GM21737 (cell line): ENCODE measurements at regions not wholly inside any gene's neighbourhood (a gene's known extent, or its start where the extent isn't known, plus 50 kb on each side); places are given as distances from the start of the nearest gene placed in this dataset.

Experiments used
- ATAC-seq: cut with Tn5 transposase; IDR thresholded peaks from one replicate; pipeline ENCODE4 v1.9.1; 2021; ENCODE audit warnings: mild to moderate bottlenecking, moderate library complexity; ENCODE audit not compliant: unreplicated experiment

DNA sequence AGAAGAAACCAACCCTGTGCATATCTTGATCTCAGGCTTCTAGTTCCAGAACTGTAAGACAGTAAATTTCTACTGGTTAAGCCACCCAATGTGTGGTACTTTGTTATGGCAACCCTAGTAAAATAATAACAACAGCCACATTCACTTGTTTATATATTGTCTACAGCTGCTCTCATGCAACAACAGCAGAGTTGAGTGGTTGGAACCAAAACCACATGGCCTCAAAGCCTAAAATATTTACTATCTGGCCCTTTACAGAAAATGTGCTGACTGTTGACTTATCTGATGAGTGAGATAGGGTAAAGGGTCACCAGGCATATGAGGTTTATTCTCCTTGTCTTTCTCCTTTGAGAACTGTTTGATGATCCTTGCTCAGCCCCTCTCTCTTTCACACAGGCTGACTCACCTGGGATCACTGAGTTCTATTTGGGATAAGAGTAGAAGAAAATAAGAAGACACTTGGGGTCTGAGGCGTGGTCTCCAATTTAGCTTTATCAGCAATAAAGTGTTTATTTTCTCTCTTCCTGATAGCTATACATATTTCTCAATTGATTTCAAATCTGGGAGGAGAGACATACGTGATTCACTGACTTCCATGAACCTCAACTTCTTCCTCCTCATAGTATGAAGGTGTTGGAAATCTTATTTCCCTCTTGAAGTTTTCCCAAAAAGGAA is 227.5 kb upstream of the STARD13 start:
- ATAC-seq = no peak

DNA sequence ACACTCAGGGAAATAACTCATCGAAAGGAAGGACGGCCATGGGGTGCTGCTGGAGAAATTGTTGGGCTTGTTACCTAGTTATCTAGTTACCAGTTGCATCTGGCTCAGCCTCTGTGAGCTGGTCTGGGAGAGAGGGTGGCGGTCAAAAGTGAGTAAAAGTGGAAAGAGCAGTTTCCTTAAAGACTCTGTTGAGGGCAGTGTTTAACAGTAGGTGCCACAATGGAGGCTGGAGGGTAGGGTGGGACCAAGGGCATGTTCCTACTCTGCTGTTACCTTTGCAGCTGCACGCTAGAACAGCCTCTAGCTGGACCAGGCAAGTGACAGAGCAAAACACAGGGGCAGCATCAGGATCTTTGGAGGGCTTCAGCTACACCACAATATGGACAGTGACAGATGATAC is 228.8 kb upstream of the STARD13 start:
- no peak for ATAC-seq

DNA sequence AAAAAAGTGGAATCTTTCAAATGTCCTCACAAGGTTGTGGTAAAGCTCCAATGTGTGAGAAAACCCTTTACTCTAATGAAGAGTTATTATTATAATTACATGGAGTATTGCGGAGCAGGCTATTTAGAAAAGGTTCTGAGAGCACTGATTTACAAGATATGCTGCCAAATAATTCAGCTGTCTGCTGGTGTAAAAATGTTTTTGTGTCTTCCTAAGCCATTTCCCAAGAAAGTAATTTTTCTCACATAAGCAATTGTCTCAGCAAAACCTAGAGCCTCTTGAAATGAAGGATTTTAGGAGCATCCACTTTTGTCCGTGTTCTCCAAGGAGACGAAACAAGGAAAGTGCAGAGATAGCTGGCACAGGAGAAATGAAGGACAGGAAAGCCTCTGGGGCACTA is 229.6 kb upstream of the STARD13 start:
- ATAC-seq = no peak

DNA sequence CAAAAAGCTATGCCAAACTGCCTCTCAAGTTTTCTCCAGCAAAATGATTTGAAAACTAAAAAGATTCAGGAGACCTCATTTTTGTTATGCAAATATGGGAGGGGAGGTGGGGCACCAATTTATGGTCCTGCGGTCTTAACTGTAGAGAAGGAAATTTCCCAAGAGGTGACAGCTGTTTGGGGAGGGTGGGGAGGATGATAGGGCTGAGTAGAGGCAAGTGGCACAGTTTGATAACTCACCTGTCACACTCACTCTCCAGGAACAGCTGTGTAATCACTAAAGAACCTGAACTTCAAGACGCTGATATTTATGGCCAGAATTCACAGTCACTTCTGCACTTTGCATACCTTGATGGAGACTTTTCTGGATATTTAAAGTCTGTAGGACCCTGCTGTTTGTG is 232.9 kb upstream of the STARD13 start:
- ATAC-seq = no peak

DNA sequence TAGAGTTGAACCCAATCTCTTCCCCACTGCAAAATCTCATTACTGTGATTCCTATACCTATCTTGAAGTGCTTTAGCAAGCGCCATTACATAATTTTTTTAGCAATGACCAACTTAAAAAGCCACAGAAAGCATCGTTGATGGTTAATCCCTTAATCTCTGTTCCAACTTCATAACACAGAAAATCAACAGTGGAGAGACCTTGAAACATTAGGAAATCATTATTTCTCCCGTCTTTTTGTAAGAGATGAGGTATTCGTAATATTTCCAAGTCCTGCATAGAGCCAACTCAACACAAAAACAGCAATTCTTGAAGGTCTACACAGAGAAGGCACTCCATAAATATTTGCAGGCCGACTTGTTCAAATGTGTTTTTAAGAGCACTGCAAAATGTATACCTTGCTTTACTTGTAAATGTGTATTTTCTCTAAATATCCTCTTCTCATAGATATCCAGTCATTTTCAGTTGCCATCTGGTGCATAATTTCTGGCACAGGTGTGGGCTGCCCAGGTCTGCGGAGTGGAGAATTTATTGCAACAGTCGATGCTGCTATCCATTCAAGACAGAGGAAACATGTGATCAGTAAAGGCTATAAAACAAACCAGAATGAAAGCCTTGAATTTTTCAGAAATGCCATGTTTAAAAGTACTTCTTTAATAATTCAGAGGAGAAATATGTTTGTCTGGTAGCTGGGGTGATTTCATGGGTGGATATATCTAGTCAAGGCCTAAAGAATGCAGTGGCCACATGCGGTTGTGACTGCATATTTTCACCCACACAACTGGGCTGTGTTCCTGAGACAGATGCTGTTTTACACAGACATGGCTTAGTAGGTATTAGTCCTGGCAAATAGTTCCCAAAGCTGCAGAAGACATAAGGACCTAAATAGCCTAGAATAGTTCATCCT is 234.3 kb upstream of the STARD13 start:
- no peak for ATAC-seq

DNA sequence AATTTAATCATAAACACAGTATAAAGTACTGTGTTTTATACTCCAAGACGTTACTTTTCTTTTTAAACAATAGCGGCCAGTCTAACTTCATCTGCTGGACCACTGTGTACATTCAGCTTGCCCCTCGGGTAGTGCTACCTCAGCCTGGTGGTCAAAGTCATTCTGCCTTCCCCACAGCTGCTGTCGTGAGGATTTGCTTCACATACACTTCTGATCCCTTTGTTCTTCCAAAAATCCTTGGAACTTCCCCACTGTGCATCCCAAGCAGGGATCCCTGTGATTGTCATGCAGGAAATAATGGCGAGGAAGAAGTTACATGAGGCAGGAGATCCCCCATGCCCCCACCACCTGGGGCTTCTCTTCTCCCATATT is 234.9 kb upstream of the STARD13 start:
- ATAC-seq = no peak

DNA sequence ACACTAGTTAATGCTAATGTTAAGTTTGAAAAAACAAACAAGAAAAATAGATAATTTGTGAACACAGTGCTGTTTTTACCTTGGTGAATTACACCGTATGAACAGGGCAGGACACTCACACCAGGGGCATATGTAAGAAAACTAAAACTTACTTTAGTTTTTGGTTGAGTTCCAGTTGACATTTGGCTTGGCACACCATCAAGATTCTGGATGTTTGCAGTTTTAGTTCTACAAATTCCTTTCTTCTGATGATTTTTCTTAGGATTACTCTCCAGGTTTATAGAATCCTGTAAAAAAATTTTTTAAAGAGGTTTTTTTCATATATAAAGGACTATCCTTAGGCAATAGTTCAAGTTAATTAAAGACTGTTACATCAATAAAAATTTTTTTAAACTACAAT is 238.5 kb upstream of the STARD13 start:
- ATAC-seq = no peak

DNA sequence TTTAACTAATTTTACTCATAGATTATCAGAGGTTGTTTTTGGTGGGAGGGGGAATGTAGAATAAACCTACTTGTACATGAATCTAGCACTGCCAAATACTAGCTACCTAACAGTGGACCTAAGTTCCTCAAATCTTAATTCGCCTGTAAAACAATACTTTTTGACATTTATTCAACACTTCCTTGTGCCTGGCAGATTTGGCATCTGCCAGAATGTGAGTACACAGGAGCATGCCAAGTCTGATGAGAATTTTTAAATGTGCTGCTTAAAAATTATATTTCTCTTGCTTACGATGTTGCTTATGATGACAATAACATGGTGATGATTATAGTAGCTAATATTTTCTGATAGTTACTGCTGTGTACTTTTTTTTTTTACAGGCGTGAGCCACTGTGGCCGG is 240.2 kb upstream of the STARD13 start:
- no peak for ATAC-seq

DNA sequence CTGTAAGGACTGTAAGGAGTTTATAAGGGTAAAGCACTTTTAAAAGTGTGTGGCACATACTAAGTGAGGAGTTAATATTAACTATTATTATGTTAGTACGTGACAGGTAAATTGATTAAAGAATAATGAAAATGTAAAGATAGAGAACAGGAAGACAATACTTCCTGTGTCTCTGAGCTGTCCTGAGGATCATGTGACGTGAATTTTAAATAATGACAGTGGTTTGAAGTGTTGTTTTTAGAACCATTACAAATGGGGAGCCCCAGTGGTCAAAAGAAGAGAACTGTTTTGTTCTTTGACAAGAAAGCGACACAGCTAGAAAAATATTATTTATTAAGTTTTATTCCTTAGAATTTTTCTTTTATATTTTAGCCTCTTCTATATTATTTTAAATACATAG is 241.2 kb upstream of the STARD13 start:
- ATAC-seq = no peak

DNA sequence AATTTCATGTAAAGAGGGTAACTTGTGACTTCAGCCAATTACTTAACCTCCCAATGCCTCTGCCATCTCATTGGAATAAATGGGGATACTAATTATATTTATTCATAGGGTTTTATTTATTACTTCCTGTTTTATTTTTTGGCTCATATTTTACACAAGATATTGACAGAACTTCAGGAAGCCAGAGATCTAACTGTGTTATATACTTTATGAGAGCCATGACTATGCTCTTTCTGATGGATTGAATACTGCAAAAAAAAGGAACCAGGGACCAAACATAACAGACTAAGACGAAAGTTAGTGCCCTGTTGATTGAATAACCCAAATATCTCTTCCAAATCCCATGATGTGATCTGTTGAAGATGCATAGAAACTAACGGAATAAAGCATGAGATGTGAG is 243.3 kb upstream of the STARD13 start:
- no peak for ATAC-seq

DNA sequence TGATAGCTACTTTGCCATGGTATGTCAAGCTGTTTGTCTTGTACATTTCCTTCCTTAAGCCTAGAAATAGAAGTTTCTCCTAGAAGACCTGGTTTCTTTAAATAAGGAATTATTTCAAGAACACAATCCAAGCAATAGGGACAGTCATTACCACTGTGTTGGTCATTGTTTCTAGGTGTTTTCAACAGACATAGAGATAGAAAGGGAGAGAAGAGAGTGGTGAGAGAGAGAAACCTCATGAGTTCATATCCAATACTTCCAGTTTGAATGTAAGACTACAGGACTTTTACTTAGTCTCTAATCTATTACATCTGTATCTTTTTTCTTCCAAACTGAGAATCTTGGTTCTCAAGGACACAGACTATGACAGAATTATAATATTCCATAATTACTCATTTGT is 245.9 kb upstream of the STARD13 start:
- ATAC-seq = no peak

DNA sequence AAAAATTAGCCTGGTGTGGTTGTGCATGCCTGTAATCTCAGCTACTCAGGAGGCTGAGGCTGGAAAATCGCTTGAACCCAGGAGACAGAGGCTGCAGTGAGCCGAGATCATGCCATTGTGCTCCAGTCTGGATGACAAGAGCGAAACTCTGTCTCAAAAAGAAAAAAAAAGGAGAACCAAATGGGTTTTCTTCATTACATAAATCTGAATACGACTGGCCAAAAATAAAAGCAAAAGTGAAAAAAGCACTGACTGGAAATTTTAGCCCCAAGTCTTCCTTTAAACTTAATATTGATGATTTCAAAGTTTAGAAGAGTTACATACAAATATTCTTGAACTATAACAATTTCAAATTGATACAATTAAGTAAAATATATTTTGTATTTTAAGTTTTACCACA is 249.5 kb upstream of the STARD13 start:
- ATAC-seq = no peak

DNA sequence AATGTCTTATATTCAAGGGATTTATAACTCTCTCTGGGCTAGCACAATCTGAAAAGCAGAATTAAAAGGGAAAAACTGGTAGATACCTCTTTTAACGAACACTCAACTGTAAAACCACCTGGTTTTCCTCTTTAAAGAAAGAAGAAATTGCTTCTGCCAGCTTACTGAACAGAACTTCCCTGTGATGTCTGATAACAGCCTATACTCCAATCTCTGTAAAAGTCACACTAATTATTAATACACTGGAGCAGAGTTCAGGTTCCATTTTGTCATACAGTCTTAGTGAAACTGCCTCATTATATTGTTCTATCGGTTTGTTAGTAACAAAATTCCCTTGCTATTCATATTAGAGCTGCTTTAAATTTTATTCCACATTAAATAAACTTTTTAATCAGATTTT is 251.0 kb upstream of the STARD13 start:
- no peak for ATAC-seq

DNA sequence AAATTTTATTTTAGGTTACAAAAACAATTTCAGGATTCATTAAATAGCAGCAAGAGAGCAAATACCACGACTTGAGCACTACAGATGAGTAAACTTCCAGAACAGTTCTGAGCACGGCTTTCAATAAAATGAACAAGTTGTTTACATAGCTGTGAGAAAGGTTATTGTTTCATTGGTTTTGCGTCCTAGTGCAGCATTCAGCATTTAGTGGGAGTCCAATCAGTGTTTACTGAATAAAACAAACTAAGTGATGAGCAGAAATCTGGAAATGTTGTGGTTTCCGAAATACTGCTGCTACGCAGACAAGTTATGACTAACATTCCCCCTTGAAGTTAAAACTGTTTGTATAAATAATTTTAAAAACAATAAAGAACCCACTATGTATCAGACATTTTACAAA is 251.5 kb upstream of the STARD13 start:
- ATAC-seq = no peak

DNA sequence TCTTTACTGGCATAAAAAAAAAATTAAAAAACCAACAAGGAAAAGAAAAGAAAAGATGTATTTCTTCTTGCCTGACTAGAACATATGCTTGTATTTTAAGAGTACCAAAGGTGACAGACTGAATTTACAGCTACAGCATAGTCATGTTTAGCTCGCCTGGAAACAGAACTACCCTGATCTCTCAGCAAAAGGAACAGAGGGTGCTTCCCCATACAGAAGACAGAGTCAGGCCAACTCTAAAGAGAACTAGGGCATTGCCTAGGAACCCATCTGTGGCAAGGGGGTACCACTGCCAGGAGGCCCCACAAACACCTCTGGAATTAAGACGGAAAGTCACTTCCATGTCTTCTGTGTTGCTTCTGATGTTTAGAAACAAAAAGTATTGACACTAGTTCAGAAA is 252.1 kb upstream of the STARD13 start:
- ATAC-seq = no peak

DNA sequence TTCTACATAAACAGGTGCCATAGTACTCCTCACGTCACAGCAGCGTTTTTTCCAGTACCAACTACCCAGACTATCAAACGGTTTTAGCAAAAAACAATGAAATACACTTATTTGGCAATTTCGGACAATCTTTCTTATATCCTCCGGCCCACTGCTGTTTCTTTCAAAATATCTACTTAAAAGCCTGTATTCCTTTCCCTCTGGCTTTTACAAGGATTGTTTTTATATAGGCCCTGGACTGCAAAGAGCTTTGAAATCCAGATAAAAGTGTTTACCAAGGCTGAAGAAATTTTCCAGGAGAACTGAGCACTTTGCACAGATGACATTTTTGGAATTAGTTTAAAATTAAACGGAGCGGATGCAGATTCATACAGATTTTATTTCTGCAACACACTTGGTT is 255.9 kb upstream of the STARD13 start:
- ATAC-seq = no peak

DNA sequence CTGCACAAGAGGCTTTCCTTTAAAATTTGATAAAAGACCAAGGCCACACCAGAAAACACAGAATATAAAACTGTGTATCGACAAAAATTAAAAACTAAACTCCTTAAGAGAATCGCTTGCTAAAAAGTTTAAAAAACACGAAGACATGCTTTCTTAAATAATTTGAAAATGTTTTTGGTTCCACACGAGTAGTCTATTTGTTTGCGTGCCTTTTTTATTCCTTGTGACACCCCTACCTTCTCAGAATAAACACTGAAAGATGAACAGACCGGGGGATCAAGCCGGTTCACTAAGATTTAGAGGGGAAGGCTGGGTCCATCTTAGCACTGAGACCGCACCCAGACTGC is 256.4 kb upstream of the STARD13 start:
- ATAC-seq = peak; percentile 7

DNA sequence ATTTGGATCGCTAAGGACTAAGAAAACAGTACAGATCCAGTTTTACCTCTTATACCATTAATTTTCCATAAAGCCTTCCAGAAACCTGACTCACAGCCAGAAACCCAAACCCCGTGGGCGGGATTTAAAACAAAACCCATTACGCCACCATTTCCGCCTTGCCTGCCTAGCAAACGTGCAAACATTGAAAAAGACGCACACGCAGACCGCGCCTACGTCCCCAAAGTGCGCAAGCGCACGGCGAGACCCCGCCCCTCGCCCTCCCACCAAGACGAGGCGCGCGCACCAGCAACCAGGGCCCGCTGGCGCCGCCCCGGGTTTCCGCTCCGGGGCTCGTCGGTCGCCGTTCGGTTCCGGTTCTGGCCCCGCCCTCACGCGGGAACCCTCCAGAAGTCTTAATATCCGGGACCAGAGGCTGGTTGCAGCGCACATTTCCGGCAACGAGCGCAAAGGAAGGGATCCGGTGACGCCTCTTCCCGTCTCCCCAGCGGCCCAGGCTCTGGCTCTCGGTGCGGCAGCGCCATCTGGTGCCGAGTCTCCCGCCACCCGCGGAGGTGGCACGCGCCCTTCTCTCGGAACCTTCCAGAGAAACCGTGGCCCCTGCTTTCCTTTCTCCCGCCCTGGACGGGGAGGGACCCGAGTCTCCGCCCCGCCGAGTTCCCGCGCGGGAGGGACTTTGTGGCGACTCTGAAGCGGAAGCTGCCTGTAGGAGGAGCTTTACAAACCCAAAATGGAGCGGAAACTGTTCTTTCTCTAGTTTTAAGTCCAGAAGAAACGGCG is 256.9 kb upstream of the STARD13 start:
- peak; percentile 85 for ATAC-seq

DNA sequence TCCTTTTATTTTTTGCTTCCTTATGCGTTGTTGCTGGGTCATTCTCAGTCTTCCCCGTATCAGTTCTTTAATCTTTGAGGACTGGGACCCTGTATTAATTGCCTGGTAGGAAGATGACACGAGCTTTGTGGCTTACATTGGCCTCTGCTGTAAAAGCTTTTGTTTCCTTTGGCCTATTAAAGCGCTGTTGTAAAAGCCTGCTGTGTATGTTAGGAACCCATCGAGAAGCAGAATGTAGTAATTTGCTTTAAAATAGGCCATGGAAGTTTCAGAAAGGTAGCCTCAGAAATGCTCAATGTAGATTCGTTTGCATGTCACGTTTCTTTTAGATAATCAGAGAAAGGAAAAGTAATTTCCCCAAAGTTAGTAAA is 257.5 kb upstream of the STARD13 start:
- peak; percentile 2 for ATAC-seq

DNA sequence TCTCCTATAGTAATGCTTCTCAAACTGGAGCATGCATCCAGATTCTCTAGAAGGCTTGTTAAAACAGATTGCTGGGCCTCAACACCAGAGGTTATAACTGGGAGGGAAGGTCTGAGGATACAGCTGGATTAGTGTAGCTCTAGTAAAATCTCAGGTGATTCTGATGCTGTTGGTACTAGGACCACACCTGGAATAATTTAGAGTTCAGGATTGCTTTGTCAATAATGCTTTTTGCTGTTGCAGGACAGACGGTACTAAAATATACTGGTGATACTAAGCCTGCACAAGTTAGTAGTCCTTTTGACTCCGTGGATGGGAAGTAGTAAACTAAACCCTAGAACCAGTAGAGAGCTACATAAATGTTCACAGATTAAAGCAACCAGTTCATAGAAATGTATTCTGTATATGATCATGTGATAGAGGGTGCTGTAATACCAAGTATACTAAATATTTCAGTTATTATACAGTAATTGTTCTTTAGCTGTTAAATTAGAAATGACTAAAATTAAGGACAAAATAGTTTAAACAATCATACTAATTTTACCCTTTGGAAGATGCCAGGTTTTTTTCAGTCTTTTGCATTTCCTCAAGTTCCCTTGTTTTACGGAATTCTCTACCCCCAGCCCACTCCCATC is 258.2 kb upstream of the STARD13 start:
- no peak for ATAC-seq

DNA sequence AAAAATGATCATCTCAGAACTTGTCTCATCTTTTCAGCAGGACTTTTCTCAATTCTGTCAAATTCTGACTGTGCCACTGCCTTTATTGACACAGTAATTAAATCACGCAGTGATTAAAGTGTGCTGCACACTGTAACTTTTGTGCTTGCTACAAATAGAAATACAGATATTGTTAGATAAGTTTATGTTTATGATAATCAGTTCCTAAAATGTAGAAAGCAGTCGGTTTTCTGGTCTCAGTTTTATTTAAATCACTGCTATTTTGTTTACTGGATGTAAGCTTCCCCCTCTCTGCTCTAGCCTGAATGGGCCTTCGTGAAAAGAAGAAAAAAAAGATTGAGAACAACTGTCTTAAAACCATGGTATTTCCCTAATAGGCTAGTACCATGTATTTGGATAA is 258.8 kb upstream of the STARD13 start:
- no peak for ATAC-seq

DNA sequence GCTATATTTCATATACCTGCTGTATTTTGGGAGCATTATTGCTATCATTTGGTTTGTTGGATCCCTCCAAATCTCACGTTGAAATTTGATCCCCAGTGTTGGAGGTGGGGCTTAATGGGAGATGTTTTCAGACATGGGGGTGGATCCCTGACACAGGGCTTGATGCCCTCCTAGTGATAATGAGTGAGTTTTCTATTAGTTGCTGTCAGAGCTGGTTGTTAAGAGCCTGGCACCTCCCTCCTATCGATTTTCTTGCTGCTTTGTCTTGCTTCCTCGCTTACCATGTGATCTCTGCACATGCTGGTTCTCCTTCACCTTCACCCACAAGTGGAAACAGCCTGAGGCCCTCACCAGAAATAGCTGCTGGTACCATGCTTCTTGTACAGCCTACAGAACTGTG is 259.9 kb upstream of the STARD13 start:
- no peak for ATAC-seq
